Fibroblast of skin of right quadriceps (primary cell): ENCODE measurements at regions not wholly inside any gene's neighbourhood (a gene's known extent, or its start where the extent isn't known, plus 50 kb on each side); places are given as distances from the start of the nearest gene placed in this dataset.

Experiments
- DNase-seq: peaks from one replicate; pipeline ENCODE4 v3.0.0-alpha.2; 2013

- peak; percentile 89 for DNase-seq
Measured at GRCh38 chr5:53422539-53422938, 57.9 kb upstream of the FST start.

- peak; percentile 91 for DNase-seq
Measured at GRCh38 chr5:53423724-53424123, 56.7 kb upstream of the FST start.

GRCh38 chr5:53424686-53425615, 55.5 kb upstream of the FST start:
- DNase-seq, result peak; percentile 61

- DNase-seq, result no peak
Measured at GRCh38 chr5:53425687-53426511, 54.5 kb upstream of the FST start.

GRCh38 chr5:53426512-53426830, 54.0 kb upstream of the FST start:
- no peak for DNase-seq

GRCh38 chr5:53426878-53427277, 53.6 kb upstream of the FST start:
- no peak for DNase-seq

- DNase-seq, result no peak
Measured at GRCh38 chr5:53427965-53428364, 52.5 kb upstream of the FST start.

GRCh38 chr5:53429706-53430105, 50.7 kb upstream of the FST start:
- peak; percentile 61 for DNase-seq

- peak; percentile 73 for DNase-seq
Measured at GRCh38 chr5:53430618-53431252, 49.7 kb upstream of the FST start.
